H1 (cell line): ENCODE measurements at regions not wholly inside any gene's neighbourhood (a gene's known extent, or its start where the extent isn't known, plus 50 kb on each side); places are given as distances from the start of the nearest gene placed in this dataset.

ENCODE experiments used
- BRCA1 ChIP-seq: IDR thresholded peaks from 2 replicates; pipeline ENCODE4 v1.6.1; 2012; ENCODE audit warnings: low read depth, low read length, improper control_type of control experiment
- MAFK ChIP-seq: IDR thresholded peaks from 2 replicates; pipeline ENCODE4 v1.6.1; 2012; ENCODE audit warnings: low read depth, mild to moderate bottlenecking, improper control_type of control experiment, low read length
- POLR2AphosphoS5 ChIP-seq: IDR thresholded peaks from 2 replicates; pipeline ENCODE4 v1.6.1; 2011; ENCODE audit warnings: low read depth, low read length
- USF2 ChIP-seq: IDR thresholded peaks from 2 replicates; pipeline ENCODE4 v1.6.1; 2011; ENCODE audit warnings: low read length, improper control_type of control experiment
- TF ChIP-seq, protein P1 (sequence below), 3 experiments: IDR thresholded peaks; 1 replicate in 2 of 3; 2 replicates in 1 of 3; pipeline versions ENCODE4 v1.5.1 to v1.6.1; 2011; ENCODE audit warnings: low read length in 3 of 3, mild to moderate bottlenecking in 3 of 3, inconsistent platforms in 2 of 3, low read depth in 1 of 3, moderate library complexity in 1 of 3; ENCODE audit not compliant: insufficient read depth in 1 of 3; ENCODE audit errors: control extremely low read depth in 1 of 3
- TF ChIP-seq, protein P2 (sequence below): IDR thresholded peaks from 2 replicates; pipeline ENCODE4 v1.6.1; 2012; ENCODE audit warnings: low read length, inconsistent platforms

GRCh38 chr20:24863356-24863755, 85.7 kb upstream of the CST7 start:
- TF ChIP-seq, protein P1, sequence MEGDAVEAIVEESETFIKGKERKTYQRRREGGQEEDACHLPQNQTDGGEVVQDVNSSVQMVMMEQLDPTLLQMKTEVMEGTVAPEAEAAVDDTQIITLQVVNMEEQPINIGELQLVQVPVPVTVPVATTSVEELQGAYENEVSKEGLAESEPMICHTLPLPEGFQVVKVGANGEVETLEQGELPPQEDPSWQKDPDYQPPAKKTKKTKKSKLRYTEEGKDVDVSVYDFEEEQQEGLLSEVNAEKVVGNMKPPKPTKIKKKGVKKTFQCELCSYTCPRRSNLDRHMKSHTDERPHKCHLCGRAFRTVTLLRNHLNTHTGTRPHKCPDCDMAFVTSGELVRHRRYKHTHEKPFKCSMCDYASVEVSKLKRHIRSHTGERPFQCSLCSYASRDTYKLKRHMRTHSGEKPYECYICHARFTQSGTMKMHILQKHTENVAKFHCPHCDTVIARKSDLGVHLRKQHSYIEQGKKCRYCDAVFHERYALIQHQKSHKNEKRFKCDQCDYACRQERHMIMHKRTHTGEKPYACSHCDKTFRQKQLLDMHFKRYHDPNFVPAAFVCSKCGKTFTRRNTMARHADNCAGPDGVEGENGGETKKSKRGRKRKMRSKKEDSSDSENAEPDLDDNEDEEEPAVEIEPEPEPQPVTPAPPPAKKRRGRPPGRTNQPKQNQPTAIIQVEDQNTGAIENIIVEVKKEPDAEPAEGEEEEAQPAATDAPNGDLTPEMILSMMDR (IDR thresholded peaks at IDR 0.05; ENCODE audit: control extremely low read depth in 1 of 3, insufficient read depth in 1 of 3, low read depth in 1 of 3, low read length in 3 of 3) = no peak
- TF ChIP-seq, protein P2, sequence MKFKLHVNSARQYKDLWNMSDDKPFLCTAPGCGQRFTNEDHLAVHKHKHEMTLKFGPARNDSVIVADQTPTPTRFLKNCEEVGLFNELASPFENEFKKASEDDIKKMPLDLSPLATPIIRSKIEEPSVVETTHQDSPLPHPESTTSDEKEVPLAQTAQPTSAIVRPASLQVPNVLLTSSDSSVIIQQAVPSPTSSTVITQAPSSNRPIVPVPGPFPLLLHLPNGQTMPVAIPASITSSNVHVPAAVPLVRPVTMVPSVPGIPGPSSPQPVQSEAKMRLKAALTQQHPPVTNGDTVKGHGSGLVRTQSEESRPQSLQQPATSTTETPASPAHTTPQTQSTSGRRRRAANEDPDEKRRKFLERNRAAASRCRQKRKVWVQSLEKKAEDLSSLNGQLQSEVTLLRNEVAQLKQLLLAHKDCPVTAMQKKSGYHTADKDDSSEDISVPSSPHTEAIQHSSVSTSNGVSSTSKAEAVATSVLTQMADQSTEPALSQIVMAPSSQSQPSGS = no peak
- TF ChIP-seq POLR2AphosphoS5 = no peak
- no peak for TF ChIP-seq USF2
- no peak for TF ChIP-seq MAFK
- TF ChIP-seq BRCA1 = no peak
